MCF 10A (cell line): ENCODE measurements at regions not wholly inside any gene's neighbourhood (a gene's known extent, or its start where the extent isn't known, plus 50 kb on each side); places are given as distances from the start of the nearest gene placed in this dataset.

ENCODE experiments used
- BruUV-seq: library from RNA; stranded (reverse); fragments of 400-500 nt; replicated peaks from 2 replicates; lab custom pipeline; 2021; lab: Mats Ljungman, UMichigan
- CTCF ChIA-PET: fragments of 300-600 bp; sonication (Branson Sonifier 250); formaldehyde crosslinking; extraction: SDS; loops from one replicate; lab custom pipeline; 2021; ENCODE audit warnings: antibody characterized with exemption, inconsistent platforms; lab: Yijun Ruan, JAX
- POLR2A ChIA-PET: fragments of 300-600, 350-650 bp; sonication (Branson Sonifier 250); formaldehyde crosslinking; extraction: SDS; loops from one replicate; lab custom pipeline; 2020; ENCODE audit warnings: antibody characterized with exemption, inconsistent platforms; lab: Yijun Ruan, JAX
- DNase-seq: peaks from one replicate; pipeline ENCODE4 v3.0.0-alpha.2; 2018; ENCODE audit not compliant: unreplicated experiment
- H3K27ac Mint-ChIP-seq: one replicate; pipeline ENCODE4 v1.8.0; 2022; ENCODE audit warnings: mild to moderate bottlenecking, low read depth, mixed read lengths; ENCODE audit not compliant: unreplicated experiment
- H3K27me3 Mint-ChIP-seq: one replicate; pipeline ENCODE4 v1.8.0; 2022; ENCODE audit warnings: mixed read lengths; ENCODE audit not compliant: insufficient read depth, unreplicated experiment
- H3K36me3 Mint-ChIP-seq: one replicate; pipeline ENCODE4 v1.8.0; 2022; ENCODE audit warnings: mild to moderate bottlenecking, moderate library complexity, mixed read lengths; ENCODE audit not compliant: insufficient read depth, unreplicated experiment
- H3K4me1 Mint-ChIP-seq: one replicate; pipeline ENCODE4 v1.8.0; 2022; ENCODE audit warnings: mixed read lengths; ENCODE audit not compliant: insufficient read depth, unreplicated experiment
- H3K4me3 Mint-ChIP-seq: one replicate; pipeline ENCODE4 v1.8.0; 2022; ENCODE audit warnings: mild to moderate bottlenecking, moderate library complexity, mixed read lengths; ENCODE audit not compliant: unreplicated experiment
- H3K9me3 Mint-ChIP-seq: one replicate; pipeline ENCODE4 v1.8.0; 2022; ENCODE audit warnings: mixed read lengths; ENCODE audit not compliant: unreplicated experiment
- intact Hi-C: fragments of 100-400 bp; cut with micrococcal nuclease; formaldehyde crosslinking; loops from 2 replicates; pipeline ENCODE4 v1.14.1; 2022
- TF ChIP-seq, protein P1 (sequence below): fragments of 200-600 bp; IDR thresholded peaks from one replicate; pipeline ENCODE4 v1.8.0; 2022; ENCODE audit warnings: antibody characterized with exemption, mild to moderate bottlenecking; ENCODE audit not compliant: unreplicated experiment

GRCh38 chr3:127370906-127371305 is 83.1 kb upstream of the PRR20G start:
- intact Hi-C loops: no loop called here
- Mint-ChIP-seq H3K27ac (no peak overlapping the region), H3K9me3 (no peaks in the 10 kb centered on the region), H3K4me3 (no peak overlapping the region), H3K27me3 (peaks cover 29% of the 10 kb centered on the region), H3K4me1 (no peaks in the 10 kb centered on the region), H3K36me3 (no peaks in the 10 kb centered on the region)
- POLR2A ChIA-PET: no interaction called here
- CTCF ChIA-PET: interaction anchor here (0.6 kb wide), 1 partner anchor 166 kb away, joined by 3 read pairs; no protein-coding TSS in a partner anchor
- DNase-seq: no peak
- no TSS peak for BruUV-seq
- TF ChIP-seq, protein P1, sequence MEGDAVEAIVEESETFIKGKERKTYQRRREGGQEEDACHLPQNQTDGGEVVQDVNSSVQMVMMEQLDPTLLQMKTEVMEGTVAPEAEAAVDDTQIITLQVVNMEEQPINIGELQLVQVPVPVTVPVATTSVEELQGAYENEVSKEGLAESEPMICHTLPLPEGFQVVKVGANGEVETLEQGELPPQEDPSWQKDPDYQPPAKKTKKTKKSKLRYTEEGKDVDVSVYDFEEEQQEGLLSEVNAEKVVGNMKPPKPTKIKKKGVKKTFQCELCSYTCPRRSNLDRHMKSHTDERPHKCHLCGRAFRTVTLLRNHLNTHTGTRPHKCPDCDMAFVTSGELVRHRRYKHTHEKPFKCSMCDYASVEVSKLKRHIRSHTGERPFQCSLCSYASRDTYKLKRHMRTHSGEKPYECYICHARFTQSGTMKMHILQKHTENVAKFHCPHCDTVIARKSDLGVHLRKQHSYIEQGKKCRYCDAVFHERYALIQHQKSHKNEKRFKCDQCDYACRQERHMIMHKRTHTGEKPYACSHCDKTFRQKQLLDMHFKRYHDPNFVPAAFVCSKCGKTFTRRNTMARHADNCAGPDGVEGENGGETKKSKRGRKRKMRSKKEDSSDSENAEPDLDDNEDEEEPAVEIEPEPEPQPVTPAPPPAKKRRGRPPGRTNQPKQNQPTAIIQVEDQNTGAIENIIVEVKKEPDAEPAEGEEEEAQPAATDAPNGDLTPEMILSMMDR: no peak

GRCh38 chr3:127369356-127369935 is 81.6 kb upstream of the PRR20G start:
- no peak overlapping the region for H3K27ac Mint-ChIP-seq
- BruUV-seq: no TSS peak
- intact Hi-C loops: no loop called here
- H3K27me3 Mint-ChIP-seq: peaks cover 29% of the 10 kb centered on the region
- no peak for DNase-seq
- POLR2A ChIA-PET: no interaction called here
- no peaks in the 10 kb centered on the region for H3K9me3 Mint-ChIP-seq
- TF ChIP-seq, protein P1: no peak
- CTCF ChIA-PET: interaction anchor here (0.6 kb wide), 1 partner anchor 9 kb away, joined by 5 read pairs; no protein-coding TSS in a partner anchor
- no peaks in the 10 kb centered on the region for H3K4me1 Mint-ChIP-seq
- no peak overlapping the region for H3K4me3 Mint-ChIP-seq
- no peaks in the 10 kb centered on the region for H3K36me3 Mint-ChIP-seq

DNA sequence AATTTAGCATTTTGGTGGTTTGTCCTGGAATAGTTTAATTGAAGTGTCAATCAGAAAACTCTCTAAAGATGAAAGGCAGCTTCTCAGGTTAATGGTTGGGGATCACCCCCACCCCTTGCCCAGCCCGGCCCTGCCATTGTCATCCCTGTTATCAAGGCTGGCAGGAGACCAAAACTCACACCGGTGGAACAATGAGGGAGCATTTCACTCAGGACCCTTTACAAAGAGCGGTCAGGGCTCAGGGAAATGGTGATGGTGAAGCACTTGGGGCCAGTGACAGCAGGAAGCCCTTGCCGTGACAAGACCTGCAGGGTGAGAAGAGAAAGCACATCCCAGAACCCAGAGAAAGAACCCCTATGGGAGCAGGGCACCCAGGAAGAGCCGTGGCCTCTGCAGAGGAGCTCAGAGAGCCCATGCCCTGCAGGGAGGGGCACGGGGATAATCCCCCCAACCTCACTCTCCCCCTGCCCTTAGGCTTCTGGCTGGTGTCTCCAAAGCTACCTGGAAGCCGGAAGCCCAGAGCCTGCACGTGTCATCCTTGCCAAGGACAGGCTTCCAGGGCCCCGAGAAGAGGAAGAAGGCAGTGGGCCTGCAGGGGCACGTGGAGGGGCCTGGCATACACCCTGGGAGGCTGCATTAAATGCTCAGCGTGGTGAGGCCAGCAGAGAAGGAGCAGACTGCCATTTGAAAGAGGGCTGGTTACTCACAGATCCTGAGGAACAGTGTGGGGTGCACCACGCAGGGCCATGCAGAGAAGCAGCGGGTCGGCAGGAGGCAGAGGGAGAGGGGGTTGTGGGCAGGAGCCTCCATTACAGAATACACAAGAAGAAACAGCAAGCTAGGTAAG is 80.6 kb upstream of the PRR20G start:
- Mint-ChIP-seq H3K27ac (no peak overlapping the region), H3K4me1 (no peaks in the 10 kb centered on the region), H3K4me3 (no peak overlapping the region), H3K36me3 (no peaks in the 10 kb centered on the region), H3K27me3 (peaks cover 25% of the 10 kb centered on the region), H3K9me3 (no peaks in the 10 kb centered on the region)
- ChIA-PET POLR2A (no interaction called here), CTCF (no interaction called here)
- intact Hi-C loops: no loop called here
- no TSS peak for BruUV-seq
- TF ChIP-seq, protein P1: no peak
- DNase-seq: no peak

DNA sequence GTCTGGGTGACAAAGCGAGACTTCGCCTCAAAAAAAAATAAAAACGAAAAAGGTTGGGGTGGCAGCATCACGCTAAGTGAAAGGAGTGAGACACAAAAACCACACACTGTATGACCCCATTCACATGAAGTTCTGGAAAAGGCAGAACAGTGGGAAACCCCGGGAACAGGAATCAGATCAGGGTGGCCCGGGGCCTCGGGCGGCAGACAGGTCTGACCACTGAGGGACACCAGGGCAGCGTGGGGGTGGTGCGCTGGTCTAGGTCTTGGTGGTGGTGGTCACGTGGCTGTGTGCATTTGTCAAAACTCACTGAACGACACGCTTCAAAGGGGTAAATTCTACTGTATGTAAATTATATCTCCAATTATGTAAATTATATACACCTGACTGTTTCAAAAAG is 79.7 kb upstream of the PRR20G start:
- DNase-seq: no peak
- TF ChIP-seq, protein P1: no peak
- intact Hi-C loops: no loop called here
- H3K27me3 Mint-ChIP-seq: peaks cover 17% of the 10 kb centered on the region
- no TSS peak for BruUV-seq
- H3K27ac Mint-ChIP-seq: no peak overlapping the region
- ChIA-PET CTCF (no interaction called here), POLR2A (no interaction called here)
- no peaks in the 10 kb centered on the region for H3K36me3 Mint-ChIP-seq
- H3K9me3 Mint-ChIP-seq: no peaks in the 10 kb centered on the region
- H3K4me3 Mint-ChIP-seq: no peak overlapping the region
- no peaks in the 10 kb centered on the region for H3K4me1 Mint-ChIP-seq
